Endodermal cell (in vitro differentiated cells): ENCODE measurements at regions not wholly inside any gene's neighbourhood (a gene's known extent, or its start where the extent isn't known, plus 50 kb on each side); places are given as distances from the start of the nearest gene placed in this dataset.

ENCODE experiments used
- DNase-seq: peaks from one replicate; pipeline ENCODE4 v3.0.0-alpha.2; 2017
- H3K27ac ChIP-seq: 2 replicates; pipeline ENCODE4 v1.5.1; 2013; ENCODE audit warnings: mild to moderate bottlenecking, low read depth, low read length, moderate library complexity
- H3K27me3 ChIP-seq: 2 replicates; pipeline ENCODE4 v1.6.1; 2013; ENCODE audit warnings: mild to moderate bottlenecking, low read length, moderate library complexity; ENCODE audit not compliant: insufficient read depth, control insufficient read depth, poor library complexity, severe bottlenecking
- H3K36me3 ChIP-seq: 2 replicates; pipeline ENCODE4 v1.7.0; 2013; ENCODE audit warnings: mild to moderate bottlenecking, low read length, moderate library complexity; ENCODE audit not compliant: control insufficient read depth, insufficient read depth
- H3K4me1 ChIP-seq: one replicate; pipeline ENCODE4 v1.7.0; 2013; ENCODE audit warnings: low read length; ENCODE audit not compliant: control insufficient read depth, insufficient read depth
- H3K4me3 ChIP-seq: 2 replicates; pipeline ENCODE4 v1.5.1; 2013; ENCODE audit warnings: mild to moderate bottlenecking, low read length, moderate library complexity
- H3K9ac ChIP-seq: 2 replicates; pipeline ENCODE4 v1.6.1; 2013; ENCODE audit warnings: mild to moderate bottlenecking, low read length, moderate library complexity; ENCODE audit not compliant: poor library complexity, severe bottlenecking; ENCODE audit errors: extremely low read depth
- H3K9me3 ChIP-seq: 2 replicates; pipeline ENCODE4 v1.6.1; 2013; ENCODE audit warnings: mild to moderate bottlenecking, low read length, moderate library complexity; ENCODE audit not compliant: control insufficient read depth
- H3K27ac Mint-ChIP-seq: 2 replicates; pipeline ENCODE4 v1.8.0; 2020; ENCODE audit warnings: mixed read lengths
- H3K27me3 Mint-ChIP-seq: 2 replicates; pipeline ENCODE4 v1.8.0; 2021; ENCODE audit warnings: mild to moderate bottlenecking, mixed read lengths; ENCODE audit not compliant: insufficient read depth
- H3K36me3 Mint-ChIP-seq: 2 replicates; pipeline ENCODE4 v1.8.0; 2020; ENCODE audit warnings: low read depth, mixed read lengths
- H3K4me1 Mint-ChIP-seq: 2 replicates; pipeline ENCODE4 v1.8.0; 2020; ENCODE audit warnings: mixed read lengths
- H3K4me3 Mint-ChIP-seq: 2 replicates; pipeline ENCODE4 v1.8.0; 2020; ENCODE audit warnings: mild to moderate bottlenecking, moderate library complexity, mixed read lengths
- H3K9me3 Mint-ChIP-seq: 2 replicates; pipeline ENCODE4 v1.8.0; 2020; ENCODE audit warnings: mild to moderate bottlenecking, mixed read lengths
- WGBS, 2 experiments: methylation state at CpG; one replicate each; pipeline versions ENCODE4 v1.1.5 to v1.1.7; 2013; ENCODE audit warnings: missing lambda C conversion rate in 2 of 2, mixed read lengths in 1 of 2; ENCODE audit not compliant: insufficient coverage in 1 of 2, insufficient read length in 1 of 2; 5-methylcytosine and 5-hydroxymethylcytosine counted together
- TF ChIP-seq, protein P1 (sequence below): fragments of 200-600 bp; sonication (generic); conservative IDR thresholded peaks from 2 replicates; pipeline ENCODE4 v1.5.0; 2021; ENCODE audit warnings: antibody characterized with exemption, mild to moderate bottlenecking

DNA sequence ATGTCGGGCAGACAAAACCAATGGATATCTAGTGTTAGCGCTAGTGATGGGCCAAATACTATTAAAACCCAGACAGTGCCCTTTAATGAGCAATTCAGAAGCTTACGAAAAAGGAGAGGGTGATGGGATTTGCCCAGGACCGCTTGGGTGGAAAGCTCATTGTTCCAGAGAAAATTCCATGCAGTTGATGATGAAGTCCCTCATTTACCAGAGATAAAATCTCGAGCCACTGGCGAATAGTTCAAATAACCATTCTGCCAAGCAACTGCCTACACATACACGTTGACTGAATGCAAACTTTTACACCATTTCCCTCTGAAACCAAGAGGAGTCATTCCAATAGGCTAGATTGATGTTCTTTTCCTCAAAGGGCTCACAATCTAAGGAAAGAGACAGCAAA is 73.6 kb upstream of the ARL4C start:
- Histone ChIP-seq H3K4me3 (no peak overlapping the region), H3K9me3 (no peaks in the 10 kb centered on the region), H3K36me3 (no peaks in the 10 kb centered on the region), H3K27ac (no peak overlapping the region), H3K4me1 (peaks cover under 1% of the 10 kb centered on the region), H3K9ac (no peak overlapping the region), H3K27me3 (no peaks in the 10 kb centered on the region)
- peaks cover 5% of the 10 kb centered on the region for H3K4me1 Mint-ChIP-seq
- no peaks in the 10 kb centered on the region for H3K9me3 Mint-ChIP-seq
- no peaks in the 10 kb centered on the region for H3K36me3 Mint-ChIP-seq
- no peak overlapping the region for H3K27ac Mint-ChIP-seq
- no peak overlapping the region for H3K4me3 Mint-ChIP-seq
- TF ChIP-seq, protein P1, sequence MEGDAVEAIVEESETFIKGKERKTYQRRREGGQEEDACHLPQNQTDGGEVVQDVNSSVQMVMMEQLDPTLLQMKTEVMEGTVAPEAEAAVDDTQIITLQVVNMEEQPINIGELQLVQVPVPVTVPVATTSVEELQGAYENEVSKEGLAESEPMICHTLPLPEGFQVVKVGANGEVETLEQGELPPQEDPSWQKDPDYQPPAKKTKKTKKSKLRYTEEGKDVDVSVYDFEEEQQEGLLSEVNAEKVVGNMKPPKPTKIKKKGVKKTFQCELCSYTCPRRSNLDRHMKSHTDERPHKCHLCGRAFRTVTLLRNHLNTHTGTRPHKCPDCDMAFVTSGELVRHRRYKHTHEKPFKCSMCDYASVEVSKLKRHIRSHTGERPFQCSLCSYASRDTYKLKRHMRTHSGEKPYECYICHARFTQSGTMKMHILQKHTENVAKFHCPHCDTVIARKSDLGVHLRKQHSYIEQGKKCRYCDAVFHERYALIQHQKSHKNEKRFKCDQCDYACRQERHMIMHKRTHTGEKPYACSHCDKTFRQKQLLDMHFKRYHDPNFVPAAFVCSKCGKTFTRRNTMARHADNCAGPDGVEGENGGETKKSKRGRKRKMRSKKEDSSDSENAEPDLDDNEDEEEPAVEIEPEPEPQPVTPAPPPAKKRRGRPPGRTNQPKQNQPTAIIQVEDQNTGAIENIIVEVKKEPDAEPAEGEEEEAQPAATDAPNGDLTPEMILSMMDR: no peak
- no peak for DNase-seq
- H3K27me3 Mint-ChIP-seq: no peaks in the 10 kb centered on the region
- 80% methylated on average over 6 to 7 of the region's 7 CpGs for whole genome bisulfite sequencing, 2 experiments

DNA sequence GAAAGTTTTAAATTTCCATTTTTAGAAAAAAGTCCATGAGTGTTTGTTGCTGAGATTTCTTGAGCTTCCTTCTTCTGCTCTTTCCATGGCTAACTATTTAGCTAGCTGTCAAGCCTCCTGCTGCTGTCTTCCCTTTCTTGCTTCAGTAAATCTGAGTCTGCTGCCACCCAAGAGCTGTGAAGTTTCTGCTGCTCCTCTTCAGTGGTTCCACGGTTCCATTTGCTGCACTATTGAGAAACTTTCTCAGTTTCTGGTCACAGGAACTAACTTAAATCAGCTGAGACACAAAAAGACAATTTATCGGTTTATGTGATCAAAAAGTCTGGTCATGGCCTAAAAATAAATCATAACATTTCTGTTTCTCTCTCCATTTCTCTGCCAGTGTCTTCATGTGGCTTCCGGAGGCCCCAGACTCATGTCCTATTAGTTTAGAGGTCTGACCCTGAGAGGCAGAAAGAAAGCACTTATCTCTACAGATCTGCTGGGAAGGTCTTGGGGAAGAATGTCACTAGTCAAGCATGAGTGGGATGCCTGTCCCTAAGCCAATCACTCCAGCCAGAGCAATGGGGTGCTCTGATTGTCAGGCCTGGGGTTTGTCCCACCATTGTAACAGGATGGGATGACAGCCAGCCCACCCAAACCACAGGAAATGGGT is 73.0 kb upstream of the ARL4C start:
- peaks cover 5% of the 10 kb centered on the region for H3K4me1 Mint-ChIP-seq
- H3K27ac Mint-ChIP-seq: no peak overlapping the region
- no peak for DNase-seq
- no peak overlapping the region for H3K9ac ChIP-seq
- H3K4me1 ChIP-seq: no peaks in the 10 kb centered on the region
- H3K27ac ChIP-seq: no peak overlapping the region
- no peaks in the 10 kb centered on the region for H3K9me3 Mint-ChIP-seq
- no peaks in the 10 kb centered on the region for H3K27me3 ChIP-seq
- 85 to 90% methylated on average over 2 to 3 of the region's 3 CpGs for WGBS, 2 experiments
- H3K36me3 ChIP-seq: no peaks in the 10 kb centered on the region
- no peaks in the 10 kb centered on the region for H3K27me3 Mint-ChIP-seq
- TF ChIP-seq, protein P1: no peak
- H3K36me3 Mint-ChIP-seq: no peaks in the 10 kb centered on the region
- no peaks in the 10 kb centered on the region for H3K9me3 ChIP-seq
- H3K4me3 ChIP-seq: no peak overlapping the region
- no peak overlapping the region for H3K4me3 Mint-ChIP-seq

DNA sequence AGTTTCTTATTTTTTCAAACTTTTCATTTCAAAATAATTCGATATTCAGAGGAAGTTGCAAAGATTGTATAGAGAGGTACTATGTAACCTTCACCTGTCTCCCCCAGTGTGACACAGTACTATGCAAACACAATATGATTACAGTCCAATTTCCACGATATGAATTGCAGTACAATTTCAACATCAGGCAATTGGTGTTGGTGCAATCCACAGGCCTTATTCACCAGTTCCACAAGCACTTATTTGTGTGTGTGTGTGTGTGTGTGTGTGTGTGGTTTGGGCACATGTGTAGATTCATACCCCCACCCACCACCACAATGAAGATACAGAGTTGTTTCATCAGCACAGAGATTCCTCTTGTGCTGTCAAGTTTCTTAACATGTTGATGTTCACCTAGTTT is 69.7 kb upstream of the ARL4C start:
- Mint-ChIP-seq H3K27me3 (no peaks in the 10 kb centered on the region), H3K4me3 (no peak overlapping the region), H3K36me3 (peaks cover 2% of the 10 kb centered on the region), H3K9me3 (peaks cover 4% of the 10 kb centered on the region), H3K27ac (no peak overlapping the region), H3K4me1 (peaks cover 5% of the 10 kb centered on the region)
- Histone ChIP-seq H3K9me3 (peaks cover 2% of the 10 kb centered on the region), H3K36me3 (no peaks in the 10 kb centered on the region), H3K4me1 (no peaks in the 10 kb centered on the region), H3K4me3 (no peak overlapping the region), H3K9ac (no peak overlapping the region), H3K27ac (peak overlapping the region; percentile 76), H3K27me3 (no peaks in the 10 kb centered on the region)
- 88 to 100% methylated on average over 1 to 2 of the region's 2 CpGs for WGBS, 2 experiments
- TF ChIP-seq, protein P1: no peak
- no peak for DNase-seq
